ENCODE measurements at regions not wholly inside any gene's neighbourhood (a gene's known extent, or its start where the extent isn't known, plus 50 kb on each side); places are given as distances from the start of the nearest gene placed in this dataset.
A peak's percentile ranks its signal among the peaks of the same experiment; 100 is the strongest.
"Not testable (repeated sequence)": the region's sequence is repeated elsewhere in the genome, so short reads cannot be mapped to it uniquely, and the experiment has no call there.

DNA sequence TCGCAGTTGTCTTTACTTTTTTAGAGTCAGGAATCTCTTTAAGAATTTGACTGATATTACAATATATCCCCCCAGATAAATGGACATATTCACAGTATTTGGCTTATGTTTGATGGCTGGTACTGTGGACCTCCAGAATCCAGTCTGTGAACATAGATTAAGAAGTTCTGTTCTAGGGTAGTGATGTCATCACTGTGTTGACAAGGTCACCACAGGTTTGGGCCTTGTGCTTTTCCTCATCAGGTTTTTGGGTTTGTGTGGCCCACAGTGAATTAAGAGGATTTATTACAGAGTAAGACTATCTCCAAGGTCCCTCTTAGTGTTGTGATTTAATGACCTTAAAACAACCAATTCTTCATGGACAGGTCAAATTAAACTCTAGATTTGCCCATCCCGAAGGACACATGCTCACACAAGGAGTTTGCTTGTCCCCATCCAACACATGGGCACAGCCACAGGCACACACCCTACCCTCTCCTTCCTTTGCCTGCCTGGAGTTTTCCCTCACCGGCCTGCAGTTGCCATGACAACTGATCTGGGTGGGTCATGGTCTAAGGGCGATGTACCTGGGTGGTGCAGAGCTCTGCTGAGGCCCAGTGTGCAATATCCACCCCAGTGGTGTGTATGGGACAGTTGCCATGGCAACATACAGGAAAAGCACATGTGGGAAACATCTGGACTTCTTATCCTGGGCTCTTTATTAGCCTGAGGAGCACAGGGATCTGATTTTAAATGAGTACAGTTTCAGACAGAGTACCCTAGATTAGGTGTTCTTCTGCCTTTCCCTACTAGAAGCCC is 98.6 kb downstream of the NAV1 start:
- DNase-seq (ENCODE audit: low read depth, low spot score), result no peak

DNA sequence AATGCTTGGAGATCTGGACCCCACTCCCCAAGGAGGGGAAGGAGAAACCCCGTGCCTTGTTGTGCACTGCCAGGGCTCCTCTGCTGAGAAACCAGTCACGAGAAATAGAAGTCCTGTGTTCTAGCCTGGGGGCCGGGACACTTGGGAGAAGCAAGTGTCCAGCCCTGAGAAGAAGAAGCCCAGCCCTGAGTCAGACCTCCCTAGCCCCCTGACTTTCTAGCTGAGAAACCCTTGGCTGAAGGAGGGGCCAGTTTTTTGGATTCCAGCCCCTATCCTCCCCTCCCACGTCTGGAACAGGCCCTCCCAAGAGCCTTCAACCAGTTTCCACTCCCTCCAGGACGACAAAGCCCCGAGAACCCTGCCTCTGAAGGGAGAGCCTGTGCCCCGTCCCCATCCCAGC is 100.5 kb downstream of the NAV1 start:
- no peak for DNase-seq (ENCODE audit: low read depth, low spot score)

DNA sequence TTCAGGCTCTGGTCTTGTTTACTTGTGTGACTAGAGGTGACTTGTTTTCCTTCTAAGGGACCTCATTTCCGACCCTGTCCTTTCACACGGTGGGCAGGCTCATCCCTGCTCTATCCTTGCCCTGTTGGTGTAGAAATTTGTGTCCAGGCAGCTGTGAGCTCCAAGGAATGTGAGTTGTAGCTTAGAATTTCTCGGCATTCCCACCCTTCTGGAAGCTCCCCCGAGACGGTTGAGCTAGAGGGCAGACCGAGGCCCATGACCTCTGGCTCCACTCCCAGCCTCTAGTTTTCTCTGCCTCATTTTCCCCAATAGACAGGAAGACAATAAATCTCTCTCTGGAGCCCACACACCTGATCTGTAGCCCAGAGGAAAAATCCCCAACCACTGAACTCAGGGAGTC is 100.9 kb downstream of the NAV1 start:
- DNase-seq (ENCODE audit: low read depth, low spot score), result no peak

DNA sequence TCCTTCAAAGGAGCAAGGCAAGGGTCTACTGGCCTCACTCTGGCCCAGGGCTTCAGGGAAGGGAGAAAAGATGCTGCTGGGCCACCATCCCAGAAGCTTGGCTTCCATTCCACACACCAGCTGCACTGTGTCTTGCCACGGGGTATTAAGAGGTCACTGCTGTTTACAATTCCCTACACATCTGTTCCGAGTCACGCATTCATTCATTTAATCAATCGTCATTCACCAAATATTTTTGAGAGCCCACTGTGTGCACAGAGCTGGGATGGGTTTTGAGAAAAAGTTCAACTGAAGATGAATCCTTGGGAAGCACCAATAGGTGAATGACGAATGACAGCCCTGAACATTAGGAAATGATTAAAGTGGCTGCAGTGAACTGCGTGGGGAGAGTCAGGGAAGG is 101.7 kb downstream of the NAV1 start:
- DNase-seq (ENCODE audit: low read depth, low spot score), result no peak

DNA sequence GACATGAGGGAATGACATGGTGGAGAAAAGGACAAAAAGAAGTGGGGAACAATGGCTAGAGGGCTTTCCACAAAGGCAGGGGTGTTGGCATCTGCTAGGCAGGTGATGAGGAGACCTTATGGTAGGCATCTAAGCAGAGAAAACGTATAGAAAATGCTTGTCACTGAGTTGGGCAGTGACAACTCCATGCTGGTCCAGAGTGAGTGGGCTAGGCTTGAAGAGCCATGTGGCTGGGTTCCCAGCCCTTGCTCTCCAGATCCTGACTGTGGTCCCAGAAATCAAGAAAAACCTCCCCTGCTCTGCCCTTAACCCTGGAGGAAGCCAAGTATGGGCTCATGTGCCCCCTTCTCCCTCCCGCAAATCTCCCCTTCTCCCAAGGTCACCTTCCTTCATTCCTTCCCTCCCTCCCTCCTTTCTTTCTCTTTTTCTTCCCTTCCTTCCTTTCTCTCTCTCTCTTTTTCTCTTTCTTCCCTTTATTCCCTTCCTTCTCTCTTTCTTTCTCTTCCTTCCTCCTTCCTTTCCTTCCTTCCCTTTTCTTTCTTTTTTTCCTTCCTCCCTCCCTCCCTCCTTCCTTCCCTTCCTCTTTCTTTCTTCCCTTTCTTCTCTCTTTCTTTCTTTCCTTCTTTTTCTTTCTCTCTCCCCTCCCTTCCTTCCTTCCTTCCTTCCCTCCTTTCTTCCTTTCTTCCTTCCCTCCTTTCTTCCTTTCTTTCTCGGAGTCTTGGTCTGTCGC is 102.8 kb downstream of the NAV1 start:
- DNase-seq (ENCODE audit: low read depth, low spot score), result no peak

DNA sequence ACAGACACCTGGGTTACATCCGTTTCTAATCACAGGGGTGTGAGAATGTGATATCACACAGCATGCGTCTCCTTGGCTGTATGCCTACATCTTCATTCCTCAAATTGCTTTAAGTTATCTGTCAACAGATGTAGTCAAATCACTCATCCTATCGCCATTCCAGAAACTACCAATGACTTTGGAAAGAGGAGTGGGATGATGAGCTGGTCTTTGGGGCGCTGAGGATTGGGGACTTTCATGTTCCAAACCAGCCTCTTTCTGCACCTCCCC is 104.8 kb downstream of the NAV1 start:
- no peak for DNase-seq (ENCODE audit: low read depth, low spot score)

DNA sequence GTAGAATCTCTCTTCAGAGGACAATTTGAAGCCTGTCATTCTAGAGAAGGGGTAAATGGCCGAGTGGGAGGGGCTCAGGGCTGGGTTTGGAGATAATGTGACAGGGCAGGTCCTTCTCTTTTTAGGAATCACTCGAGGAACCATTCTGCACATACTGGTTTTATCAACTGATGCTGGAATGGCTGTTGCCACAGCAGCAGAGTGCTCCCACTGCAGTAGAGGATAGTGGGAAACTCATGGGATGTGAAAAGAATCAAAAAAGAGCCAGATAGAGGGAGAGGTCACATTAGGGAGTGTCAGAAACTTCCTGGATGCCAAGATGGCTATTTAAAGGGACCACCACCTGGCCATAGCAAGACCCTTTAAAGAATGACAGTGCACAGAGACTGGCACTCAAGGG is 105.3 kb downstream of the NAV1 start:
- DNase-seq (ENCODE audit: low read depth, low spot score), result no peak

DNA sequence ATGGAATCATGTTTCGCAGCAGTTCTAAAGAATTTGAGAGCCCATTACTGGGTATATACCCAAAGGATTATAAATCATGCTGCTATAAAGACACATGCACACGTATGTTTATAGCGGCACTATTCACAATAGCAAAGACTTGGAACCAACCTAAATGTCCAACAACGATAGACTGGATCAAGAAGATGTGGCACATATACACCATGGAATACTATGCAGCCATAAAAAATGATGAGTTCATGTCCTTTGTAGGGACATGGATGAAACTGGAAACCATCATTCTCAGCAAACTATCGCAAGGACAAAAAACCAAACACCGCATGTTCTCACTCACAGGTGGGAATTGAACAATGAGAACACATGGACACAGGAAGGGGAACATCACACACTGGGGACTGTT is 106.1 kb downstream of the NAV1 start:
- DNase-seq (ENCODE audit: low read depth, low spot score), result not testable (repeated sequence)

DNA sequence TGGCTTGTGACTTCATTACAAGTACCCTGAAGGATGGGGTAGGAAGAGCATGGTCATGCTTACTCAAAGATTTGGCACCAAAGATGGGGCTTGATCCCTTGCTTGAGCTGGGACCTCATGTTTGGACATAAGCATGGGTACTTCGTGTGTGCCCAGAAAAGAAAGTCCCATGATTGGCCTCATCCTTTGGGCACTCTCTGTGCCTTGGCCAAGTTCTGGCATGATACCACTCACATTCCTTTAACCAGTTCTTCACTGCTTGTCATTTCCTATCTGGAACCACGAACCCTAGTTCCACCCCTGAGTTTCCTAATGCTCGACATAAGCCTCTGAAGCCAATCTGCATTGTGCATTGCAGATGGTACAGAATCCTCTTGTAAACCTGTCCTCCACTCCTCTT is 107.0 kb downstream of the NAV1 start:
- no peak for DNase-seq (ENCODE audit: low read depth, low spot score)

DNA sequence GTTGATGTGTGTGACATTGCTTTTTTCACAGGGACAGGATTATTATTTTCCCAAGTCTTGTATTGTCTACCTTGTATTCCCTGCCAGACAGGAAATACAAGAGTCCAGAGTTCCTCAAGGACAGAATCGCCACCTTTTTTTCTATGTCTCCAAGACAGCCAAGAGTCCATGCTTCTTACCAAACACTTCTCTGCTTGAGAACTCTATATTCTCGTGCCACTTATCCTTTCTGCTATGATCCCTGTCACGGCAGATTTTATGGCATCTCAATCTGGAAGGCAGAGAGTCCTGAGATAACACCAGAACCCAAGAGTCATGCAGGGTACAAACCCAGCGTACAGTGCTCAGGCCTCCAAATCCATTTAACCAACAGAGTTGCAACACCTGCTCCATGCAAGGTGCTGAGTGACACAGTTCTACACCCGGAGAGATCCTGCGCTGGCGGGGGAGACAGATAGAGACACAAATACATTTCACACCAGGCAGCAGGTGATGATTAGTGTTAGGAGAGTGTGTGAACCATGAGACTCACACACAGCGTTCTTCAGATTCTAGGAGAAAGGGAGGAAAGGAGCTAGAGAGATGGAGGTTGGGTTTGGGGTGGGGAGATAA is 107.6 kb downstream of the NAV1 start:
- no peak for DNase-seq (ENCODE audit: low read depth, low spot score)

DNA sequence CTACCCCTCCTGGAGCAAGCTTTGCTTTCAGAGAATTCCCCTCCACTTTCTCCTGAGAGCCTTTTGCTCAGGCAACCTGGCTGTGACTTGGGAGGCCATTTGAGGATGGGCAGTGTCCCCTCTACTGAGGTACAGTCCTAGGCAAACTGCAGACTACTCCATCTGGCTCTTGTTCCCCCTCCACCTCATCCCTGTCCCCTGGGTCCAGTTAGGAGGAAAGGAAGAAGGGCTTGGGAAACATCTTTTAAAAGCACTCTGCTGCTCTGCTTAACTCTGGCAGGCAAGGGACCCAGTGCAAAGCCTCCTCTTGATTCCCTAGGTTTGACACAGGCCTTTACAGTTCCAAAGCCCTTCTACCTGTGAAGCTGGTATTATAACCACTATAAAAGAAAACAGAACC is 108.2 kb downstream of the NAV1 start:
- DNase-seq (ENCODE audit: low read depth, low spot score), result no peak

DNA sequence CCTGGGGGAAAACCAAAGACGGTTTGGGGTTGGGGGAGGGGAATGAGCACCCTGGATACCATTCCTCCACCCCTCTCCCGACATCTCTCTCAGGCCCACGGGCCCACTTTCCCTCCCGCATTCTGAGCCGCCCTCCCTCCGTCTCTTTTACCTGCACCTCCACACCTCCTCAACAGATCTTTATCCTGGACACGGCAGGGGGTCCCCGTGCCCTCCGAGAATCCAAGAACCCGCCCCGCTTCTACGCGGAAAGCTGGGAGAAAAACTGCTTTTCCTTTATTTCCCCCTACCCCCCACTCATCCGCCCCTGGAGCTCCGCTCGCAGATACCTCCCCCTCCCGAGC is 108.8 kb downstream of the NAV1 start:
- no peak for DNase-seq (ENCODE audit: low read depth, low spot score)

DNA sequence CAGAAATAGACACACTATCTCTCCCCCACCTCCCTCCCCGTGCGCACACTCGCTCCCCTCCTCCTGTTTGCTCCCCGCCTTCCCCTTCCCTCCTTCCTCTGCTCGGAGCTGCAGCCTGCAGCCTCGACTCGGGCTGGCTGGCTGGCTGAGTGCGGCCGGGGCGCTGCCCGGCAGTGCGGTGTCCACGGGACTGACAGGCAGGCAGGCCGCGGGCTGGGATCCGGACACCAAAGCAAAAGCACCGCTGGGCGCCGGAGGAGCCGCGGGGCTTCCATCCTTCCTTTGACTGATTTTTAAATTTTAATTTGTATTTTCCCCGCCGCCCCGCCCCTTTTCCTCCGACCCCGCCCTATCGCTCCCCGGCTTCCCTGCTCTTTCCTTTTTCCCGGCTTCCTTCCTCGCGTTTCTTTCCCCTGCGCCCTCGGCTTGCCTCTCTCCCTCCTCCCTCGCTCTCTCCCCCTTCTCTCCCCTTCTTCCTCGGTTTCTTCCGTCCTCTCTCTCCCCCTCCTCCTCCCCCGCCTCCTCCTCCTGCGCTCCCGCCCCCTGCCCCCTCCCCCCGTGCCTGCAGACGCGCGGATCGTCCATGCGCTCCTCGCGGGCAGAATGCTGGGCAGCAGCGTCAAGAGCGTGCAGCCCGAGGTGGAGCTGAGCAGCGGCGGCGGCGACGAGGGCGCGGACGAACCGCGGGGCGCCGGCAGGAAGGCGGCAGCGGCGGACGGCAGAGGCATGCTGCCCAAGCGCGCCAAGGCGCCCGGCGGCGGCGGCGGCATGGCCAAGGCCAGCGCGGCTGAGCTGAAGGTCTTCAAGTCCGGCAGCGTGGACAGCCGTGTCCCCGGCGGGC is 109.4 kb downstream of the NAV1 start:
- peak; percentile 84 for DNase-seq (ENCODE audit: low read depth, low spot score)

DNA sequence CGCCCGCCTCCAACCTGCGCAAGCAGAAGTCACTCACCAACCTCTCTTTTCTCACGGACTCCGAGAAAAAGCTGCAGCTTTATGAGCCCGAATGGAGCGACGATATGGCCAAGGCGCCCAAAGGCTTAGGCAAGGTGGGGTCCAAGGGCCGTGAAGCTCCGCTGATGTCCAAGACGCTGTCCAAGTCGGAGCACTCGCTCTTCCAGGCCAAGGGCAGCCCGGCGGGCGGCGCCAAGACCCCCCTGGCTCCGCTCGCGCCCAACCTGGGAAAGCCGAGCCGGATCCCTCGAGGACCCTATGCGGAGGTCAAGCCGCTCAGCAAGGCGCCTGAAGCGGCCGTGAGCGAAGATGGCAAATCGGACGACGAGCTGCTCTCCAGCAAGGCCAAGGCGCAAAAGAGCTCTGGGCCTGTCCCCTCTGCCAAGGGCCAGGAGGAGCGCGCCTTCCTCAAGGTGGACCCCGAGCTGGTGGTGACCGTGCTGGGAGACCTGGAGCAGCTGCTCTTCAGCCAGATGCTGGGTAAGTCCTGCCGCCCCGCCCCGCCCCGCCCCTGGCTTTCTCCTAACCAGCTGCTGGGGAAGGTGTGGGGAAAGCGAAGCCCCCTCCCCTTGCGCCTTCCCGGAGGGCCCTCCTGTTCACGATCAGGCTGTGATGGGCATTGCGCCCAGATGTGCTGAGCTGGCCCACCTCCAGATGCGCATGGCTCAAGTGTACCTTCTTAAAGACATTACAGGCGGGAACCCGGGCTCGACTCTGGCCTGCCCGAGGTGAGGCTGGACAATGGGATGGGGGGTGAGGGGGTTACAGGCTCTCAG is 110.2 kb downstream of the NAV1 start:
- peak; percentile 60 for DNase-seq (ENCODE audit: low read depth, low spot score)

DNA sequence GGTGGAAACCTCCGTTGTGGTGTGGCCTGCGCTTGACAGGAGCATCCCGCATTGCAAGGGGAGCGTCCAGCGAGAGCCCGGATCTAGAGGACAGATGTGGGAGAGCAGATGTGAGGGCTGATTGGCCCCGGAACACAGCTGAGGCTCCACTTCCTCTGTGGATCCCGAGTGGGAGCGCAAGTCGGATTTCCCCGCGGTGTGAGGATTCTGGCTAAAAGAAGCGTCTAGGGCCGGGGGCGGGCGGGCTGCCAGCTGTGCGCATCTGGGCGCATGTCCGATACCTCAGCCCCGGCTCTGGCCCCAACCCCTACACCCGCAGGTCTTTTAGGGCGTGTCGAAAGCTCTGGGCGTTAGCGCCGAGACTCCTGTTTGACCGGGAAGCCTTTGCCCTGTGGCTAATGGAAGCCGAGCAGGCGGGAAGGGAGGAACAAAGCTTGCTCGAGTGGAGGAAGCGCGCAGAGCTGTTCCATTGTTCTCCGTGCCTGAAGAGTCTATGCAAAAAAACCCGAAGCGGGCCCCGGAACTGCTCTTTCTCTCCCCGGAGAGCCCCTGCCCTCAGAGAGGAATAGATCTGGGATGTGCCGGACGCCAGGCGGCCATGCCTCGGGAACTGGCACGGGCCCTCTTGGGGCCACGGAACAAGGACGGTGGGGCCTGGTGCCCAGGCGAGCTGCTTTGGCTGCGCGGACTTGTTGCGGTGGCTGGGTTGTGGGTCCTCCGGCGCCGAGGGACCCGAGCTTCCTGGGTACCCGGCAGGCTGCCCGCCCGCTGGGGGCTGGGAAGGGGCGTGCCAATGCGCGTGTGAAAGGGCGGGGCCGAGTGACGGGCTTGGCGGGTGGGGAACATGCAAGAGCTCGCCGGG is 111.1 kb downstream of the NAV1 start:
- peak; percentile 89 for DNase-seq (ENCODE audit: low read depth, low spot score)

DNA sequence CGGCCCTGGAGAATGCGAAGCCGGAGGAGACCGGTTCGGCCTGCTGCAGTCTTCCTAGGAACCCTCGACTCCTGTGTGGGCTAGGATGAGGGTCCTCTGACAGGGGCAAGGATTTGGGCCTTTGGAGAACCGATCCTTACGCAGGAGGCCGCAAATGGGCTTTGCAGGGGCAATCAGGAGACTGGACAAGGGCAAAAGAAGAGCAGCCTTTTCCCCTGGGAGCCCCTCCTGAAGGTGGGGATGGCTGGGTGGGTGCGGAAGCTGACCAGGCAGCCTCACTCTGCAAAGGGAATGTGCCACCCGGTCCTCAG is 111.7 kb downstream of the NAV1 start:
- DNase-seq (ENCODE audit: low read depth, low spot score), result no peak

DNA sequence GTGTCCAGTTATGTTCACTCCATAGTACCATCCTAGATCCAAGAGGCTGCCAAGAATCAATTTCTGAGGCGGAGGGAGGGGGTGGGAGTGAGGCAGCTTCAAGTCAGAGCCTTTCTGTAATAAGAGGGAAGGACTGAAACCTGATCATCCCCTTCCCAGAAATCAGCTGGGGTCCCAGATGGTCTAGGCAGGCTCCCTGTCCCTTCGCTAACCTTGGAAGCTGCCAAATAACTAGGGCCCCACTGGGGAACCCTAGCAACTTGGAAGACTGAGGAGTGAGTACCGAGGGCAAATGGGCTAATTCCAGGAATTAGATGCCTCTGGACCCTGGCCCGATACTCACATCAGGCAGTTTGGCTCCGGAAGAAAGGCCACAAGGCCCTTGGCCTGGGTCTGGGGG is 113.3 kb downstream of the NAV1 start:
- no peak for DNase-seq (ENCODE audit: low read depth, low spot score)

DNA sequence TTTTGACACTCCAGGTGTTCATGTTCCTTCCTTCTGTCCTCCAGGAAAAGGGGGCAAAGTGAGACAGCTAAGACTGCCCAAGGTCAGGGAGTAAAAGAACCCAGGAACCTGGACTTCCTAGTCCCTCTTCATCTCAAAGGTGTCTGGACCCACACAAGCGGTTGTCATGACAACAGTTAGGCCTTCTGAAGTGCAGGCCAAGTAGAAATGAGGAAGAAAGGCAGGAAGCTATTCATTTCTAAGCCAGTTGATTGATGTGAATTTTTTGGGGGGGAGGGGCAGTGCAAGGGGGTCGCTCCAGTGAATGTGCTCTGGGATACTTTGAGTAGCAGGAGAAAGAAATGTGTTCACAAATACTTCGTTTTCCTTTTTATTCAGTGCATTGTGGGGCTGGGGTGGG is 114.3 kb downstream of the NAV1 start:
- DNase-seq (ENCODE audit: low read depth, low spot score), result no peak

DNA sequence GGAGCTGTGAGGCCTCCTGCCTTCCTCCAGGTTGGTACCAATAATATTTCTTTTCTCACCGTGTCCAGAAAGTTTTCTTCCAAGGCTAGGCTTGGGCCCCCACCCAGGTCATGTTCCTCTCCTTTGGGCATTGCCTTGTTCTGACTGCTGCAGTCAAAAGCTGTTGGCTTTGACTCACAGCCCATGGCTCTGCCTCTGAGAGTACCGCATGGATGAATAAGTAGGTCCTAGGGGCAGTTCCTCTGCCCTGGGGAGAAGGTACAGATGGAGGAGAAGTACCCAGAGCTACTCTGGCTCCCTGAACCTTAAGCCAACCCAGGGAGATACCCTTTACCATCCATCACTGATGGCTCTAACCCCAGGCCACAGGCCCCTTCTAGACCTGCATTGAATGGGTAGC is 115.0 kb downstream of the NAV1 start:
- no peak for DNase-seq (ENCODE audit: low read depth, low spot score)

DNA sequence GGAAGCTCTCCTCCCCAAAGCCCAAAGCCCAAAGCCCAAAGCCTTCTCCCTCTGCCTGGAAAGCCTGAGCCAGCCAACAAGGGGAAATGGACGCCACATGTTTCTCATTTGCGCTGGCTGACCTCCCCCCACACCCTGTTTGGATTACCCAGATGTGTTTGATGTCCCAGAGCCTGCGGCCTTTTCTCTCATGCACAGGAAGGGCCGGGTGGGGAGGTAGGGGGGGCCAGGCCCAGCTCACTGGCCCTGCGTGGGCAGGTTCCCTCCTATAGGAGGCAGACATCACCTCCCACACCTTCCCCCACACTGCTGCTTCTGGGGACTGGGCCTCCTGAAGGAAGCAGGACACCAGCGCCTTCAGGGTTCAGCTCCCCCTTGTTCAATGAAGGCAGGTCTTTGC is 116.3 kb downstream of the NAV1 start:
- peak; percentile 26 for DNase-seq (ENCODE audit: low read depth, low spot score)

DNA sequence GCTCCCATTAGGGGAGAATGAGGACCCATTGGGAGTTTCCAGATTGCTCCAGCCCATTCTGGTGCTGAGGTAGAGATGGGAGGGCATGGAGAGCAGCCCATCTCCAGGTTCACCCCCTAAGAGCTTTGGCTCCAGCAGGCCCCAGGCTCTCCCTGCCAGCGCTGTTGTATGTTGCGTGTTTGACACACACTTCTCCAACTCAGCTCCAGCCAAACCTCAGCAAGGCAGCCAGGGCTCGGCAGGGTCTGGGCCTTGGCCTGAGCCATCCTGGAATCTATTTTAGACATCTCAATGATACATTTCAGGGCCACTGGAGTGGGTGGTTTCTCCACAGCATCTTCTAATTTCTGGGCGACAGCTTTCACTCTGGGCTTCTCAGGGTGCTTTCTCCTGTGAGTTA is 117.0 kb downstream of the NAV1 start:
- DNase-seq (ENCODE audit: low read depth, low spot score), result no peak

Data from astrocyte of the hippocampus (primary cell).